ENCODE measurements at regions not wholly inside any gene's neighbourhood (a gene's known extent, or its start where the extent isn't known, plus 50 kb on each side); places are given as distances from the start of the nearest gene placed in this dataset.
"Not testable (repeated sequence)": the region's sequence is repeated elsewhere in the genome, so short reads cannot be mapped to it uniquely, and the experiment has no call there.

DNA sequence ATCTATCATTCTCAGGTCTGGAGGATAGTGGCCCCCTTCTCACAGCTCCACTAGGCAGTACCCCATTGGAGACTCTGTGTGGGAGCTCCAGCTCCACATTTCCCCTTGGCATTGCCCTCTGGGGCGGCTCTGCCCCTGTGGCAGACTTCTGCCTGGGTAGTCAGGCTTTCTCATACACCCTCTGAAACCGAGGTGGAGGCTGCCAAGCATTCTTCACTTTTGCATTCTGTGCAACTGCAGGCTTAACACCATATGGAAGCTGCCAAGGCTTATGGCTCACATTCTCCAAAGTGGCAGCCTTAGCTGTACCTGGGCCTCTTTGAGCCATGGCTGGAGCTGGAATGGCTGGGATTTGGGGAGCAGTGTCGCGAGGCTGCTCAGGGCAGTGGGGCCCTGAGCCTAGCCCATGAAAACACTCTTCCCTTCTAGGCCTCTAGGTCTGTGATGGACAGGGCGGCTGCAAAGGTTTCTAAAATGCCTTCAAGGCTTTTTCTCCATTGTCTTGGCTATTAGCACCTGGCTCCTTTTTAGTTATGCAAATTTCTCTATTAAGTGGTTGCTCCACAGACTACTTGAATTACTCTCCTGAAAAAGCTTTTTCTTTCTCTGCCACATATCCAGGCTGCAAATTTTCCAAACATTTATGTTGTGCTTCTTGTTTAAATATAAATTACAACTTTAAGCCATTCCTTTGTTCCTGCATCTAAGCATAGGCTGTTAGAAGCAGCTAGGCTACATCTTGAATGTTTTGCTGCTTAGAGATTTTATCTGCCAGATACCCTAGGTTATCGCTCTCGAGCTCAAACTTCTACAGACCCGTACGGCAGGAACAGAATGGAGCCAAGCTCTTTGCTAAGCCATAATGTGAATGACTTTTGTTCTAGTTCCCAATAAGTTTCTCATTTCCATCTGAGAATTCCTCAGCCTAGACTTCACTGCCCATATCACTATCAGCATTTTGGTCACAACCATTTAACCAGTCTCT is 206.5 kb downstream of the CPS1 start:
- H3K9me3 ChIP-seq, result no peaks in the 10 kb centered on the region
- TF ChIP-seq, protein P1, sequence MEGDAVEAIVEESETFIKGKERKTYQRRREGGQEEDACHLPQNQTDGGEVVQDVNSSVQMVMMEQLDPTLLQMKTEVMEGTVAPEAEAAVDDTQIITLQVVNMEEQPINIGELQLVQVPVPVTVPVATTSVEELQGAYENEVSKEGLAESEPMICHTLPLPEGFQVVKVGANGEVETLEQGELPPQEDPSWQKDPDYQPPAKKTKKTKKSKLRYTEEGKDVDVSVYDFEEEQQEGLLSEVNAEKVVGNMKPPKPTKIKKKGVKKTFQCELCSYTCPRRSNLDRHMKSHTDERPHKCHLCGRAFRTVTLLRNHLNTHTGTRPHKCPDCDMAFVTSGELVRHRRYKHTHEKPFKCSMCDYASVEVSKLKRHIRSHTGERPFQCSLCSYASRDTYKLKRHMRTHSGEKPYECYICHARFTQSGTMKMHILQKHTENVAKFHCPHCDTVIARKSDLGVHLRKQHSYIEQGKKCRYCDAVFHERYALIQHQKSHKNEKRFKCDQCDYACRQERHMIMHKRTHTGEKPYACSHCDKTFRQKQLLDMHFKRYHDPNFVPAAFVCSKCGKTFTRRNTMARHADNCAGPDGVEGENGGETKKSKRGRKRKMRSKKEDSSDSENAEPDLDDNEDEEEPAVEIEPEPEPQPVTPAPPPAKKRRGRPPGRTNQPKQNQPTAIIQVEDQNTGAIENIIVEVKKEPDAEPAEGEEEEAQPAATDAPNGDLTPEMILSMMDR (IDR thresholded peaks at IDR 0.05), result no peak
- no peaks in the 10 kb centered on the region for H3K4me1 ChIP-seq
- intact Hi-C loops (cut with DNase I), result no loop called here
- no peaks in the 10 kb centered on the region for H3K36me3 ChIP-seq
- WGBS, 2 donors, result 74 to 79% methylated on average over 9 of the region's 9 CpGs
- no peak for FAIRE-seq
- H3K27me3 ChIP-seq, result no peaks in the 10 kb centered on the region
- no peak for DNase-seq
- H3K4me3 ChIP-seq, result no peak overlapping the region
- no peak overlapping the region for H3K27ac ChIP-seq
- no peak for ATAC-seq

DNA sequence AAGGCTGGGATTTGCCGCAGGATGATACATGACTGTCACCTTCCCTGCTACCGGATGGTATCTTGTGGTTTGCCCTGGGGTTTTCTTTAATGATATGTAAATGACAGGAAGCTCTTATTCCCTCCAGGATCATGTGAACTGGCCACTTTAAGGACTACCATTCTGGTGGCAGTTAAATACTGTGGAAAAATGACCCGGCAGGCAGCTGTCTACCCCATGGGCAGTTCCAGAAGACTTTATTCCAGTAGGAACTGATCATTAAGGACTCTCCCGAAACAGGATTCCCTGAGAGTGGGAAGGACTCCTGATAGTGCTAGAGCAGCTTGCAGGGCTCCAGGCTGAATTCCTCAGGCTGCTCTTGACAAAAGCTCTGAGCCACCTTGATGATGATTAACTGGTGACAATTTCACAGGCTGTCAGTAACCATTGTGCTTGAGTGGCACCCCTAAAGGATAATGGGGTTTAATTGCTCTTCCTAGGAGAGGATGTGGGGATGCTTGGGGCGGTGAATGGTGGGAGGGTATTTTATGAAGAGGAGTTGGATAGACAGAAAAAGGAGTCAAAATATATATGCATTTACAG is 212.0 kb downstream of the CPS1 start:
- WGBS, 2 donors, result 81 to 88% methylated on average over 5 of the region's 5 CpGs

DNA sequence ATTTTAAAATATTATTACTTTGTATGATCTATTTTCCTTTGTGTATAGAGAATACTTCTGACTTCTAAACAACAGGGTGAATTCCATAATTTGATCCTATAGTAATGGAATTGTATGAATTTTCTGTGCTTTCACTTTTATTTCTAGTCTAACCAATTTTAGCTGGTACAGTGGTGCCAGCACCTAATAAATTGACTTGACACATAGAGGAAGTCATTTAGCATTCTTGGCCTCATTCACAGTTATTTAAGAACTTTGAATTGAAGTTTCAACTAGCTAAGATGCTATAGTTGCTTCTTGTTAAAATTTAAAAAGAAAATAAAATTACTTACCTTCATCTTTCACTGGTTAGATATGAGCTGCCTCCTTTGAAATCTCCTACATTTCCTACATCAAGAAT is 220.4 kb downstream of the CPS1 start:
- no peaks in the 10 kb centered on the region for H3K27me3 ChIP-seq
- H3K9me3 ChIP-seq, result no peaks in the 10 kb centered on the region
- FAIRE-seq (no peak), DNase-seq (no peak), ATAC-seq (no peak)
- H3K27ac ChIP-seq, result no peak overlapping the region
- intact Hi-C loops (cut with DNase I), result no loop called here
- no peaks in the 10 kb centered on the region for H3K36me3 ChIP-seq
- no peak overlapping the region for H3K4me3 ChIP-seq
- TF ChIP-seq, protein P1 (IDR thresholded peaks at IDR 0.05), result no peak
- H3K4me1 ChIP-seq, result no peaks in the 10 kb centered on the region

More for the DNA sequence above, 212.0 kb downstream of the CPS1 start:
- Histone ChIP-seq H3K4me3 (no peak overlapping the region), H3K27me3 (no peaks in the 10 kb centered on the region), H3K9me3 (no peaks in the 10 kb centered on the region), H3K4me1 (no peaks in the 10 kb centered on the region), H3K27ac (no peak overlapping the region), H3K36me3 (no peaks in the 10 kb centered on the region)
- intact Hi-C loops (cut with DNase I), result no loop called here
- FAIRE-seq (no peak), DNase-seq (no peak), ATAC-seq (no peak)
- TF ChIP-seq, protein P1 (IDR thresholded peaks at IDR 0.05), result no peak

DNA sequence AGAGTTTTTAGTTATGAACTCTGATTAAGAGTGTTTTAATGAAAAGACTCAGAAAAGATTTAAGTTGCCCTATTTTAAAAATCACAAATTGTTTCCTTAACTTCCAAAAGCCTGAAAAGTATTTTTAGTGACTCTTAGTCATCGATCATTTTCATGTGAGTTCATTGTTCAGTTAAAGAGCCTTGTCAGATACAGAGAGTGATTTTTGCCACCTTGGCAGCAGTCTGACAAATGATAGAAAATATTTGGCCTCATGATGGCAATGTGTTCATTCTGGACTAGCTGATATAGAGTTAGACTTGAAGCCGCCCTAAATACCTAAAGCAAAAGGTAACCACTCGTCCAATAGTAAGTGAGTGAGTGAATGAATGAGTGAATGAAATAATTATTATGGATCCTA is 225.8 kb downstream of the CPS1 start:
- H3K4me1 ChIP-seq, result no peaks in the 10 kb centered on the region
- intact Hi-C loops (cut with DNase I), result no loop called here
- H3K27ac ChIP-seq, result no peak overlapping the region
- TF ChIP-seq, protein P1 (IDR thresholded peaks at IDR 0.05), result no peak
- no peaks in the 10 kb centered on the region for H3K9me3 ChIP-seq
- 51 to 56% methylated on average over 3 of the region's 3 CpGs for WGBS, 2 donors
- FAIRE-seq (no peak), DNase-seq (no peak), ATAC-seq (no peak)
- H3K27me3 ChIP-seq, result no peaks in the 10 kb centered on the region
- no peak overlapping the region for H3K4me3 ChIP-seq
- no peaks in the 10 kb centered on the region for H3K36me3 ChIP-seq

DNA sequence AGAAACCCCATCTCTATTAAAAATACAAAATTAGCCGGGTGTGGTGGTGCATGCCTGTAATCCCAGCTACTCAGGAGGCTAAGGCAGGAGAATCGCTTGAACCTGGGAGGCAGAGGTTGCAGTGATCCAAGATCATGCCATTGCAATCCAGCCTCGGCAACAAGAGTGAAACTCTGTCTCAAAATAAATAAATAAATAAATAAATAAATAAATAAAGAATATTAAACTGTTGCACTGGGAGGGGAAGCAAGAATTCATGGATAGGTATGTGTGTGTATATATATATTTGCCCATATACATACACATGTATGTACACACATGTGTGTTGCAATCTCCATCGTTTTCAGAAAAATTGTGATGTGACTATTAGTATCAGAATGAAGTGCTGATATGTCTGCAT is 231.4 kb downstream of the CPS1 start:
- H3K4me3 ChIP-seq; H3K9me3 ChIP-seq; H3K36me3 ChIP-seq; FAIRE-seq; DNase-seq; H3K4me1 ChIP-seq; H3K27ac ChIP-seq; H3K27me3 ChIP-seq; ATAC-seq; intact Hi-C loops (cut with DNase I): not testable (repeated sequence)
- 74 to 88% methylated on average over 4 of the region's 4 CpGs for WGBS, 2 donors
